ENCODE measurements at regions not wholly inside any gene's neighbourhood (a gene's known extent, or its start where the extent isn't known, plus 50 kb on each side); places are given as distances from the start of the nearest gene placed in this dataset.

GRCh38 chr13:75920536-75920935 is 284.4 kb downstream of the LMO7 start:
- H3K4me1 ChIP-seq (ENCODE audit: control insufficient read depth in 1 of 2, insufficient read depth in 2 of 2, low read length in 2 of 2): no peaks in the 10 kb centered on the region
- H3K4me3 ChIP-seq (ENCODE audit: low read depth, low read length): no peak overlapping the region
- H2BK12ac ChIP-seq (ENCODE audit: low read length): no peak overlapping the region
- H4K12ac ChIP-seq (ENCODE audit: low read depth, low read length): no peak overlapping the region
- H3K79me1 ChIP-seq (ENCODE audit: low read length): no peaks in the 10 kb centered on the region
- H3K18ac ChIP-seq (ENCODE audit: low read length): no peak overlapping the region
- DNase-seq: no peak
- no peak overlapping the region for H3K27ac ChIP-seq (ENCODE audit: low read depth, low read length)
- no peak overlapping the region for H2AFZ ChIP-seq (ENCODE audit: insufficient read depth, low read length, poor library complexity)
- H4K91ac ChIP-seq (ENCODE audit: low read depth, low read length): no peak overlapping the region
- H2BK120ac ChIP-seq (ENCODE audit: insufficient read depth, low read length, poor library complexity): no peak overlapping the region
- H3K9ac ChIP-seq (ENCODE audit: low read length): no peak overlapping the region
- H2AK5ac ChIP-seq (ENCODE audit: low read length): no peak overlapping the region
- no peak overlapping the region for H2BK5ac ChIP-seq (ENCODE audit: low read depth, low read length, poor library complexity)
- no peaks in the 10 kb centered on the region for H3K27me3 ChIP-seq (ENCODE audit: insufficient read depth, low read length)
- H3K79me2 ChIP-seq (ENCODE audit: control insufficient read depth, insufficient read depth, low read length, poor library complexity): no peaks in the 10 kb centered on the region
- H3K4ac ChIP-seq (ENCODE audit: low read depth, low read length): no peak overlapping the region
- H3K23ac ChIP-seq (ENCODE audit: low read length): no peak overlapping the region
- no peaks in the 10 kb centered on the region for H3K9me3 ChIP-seq (ENCODE audit: insufficient read depth, low read depth, low read length)
- no peaks in the 10 kb centered on the region for H3K36me3 ChIP-seq (ENCODE audit: control insufficient read depth in 1 of 2, insufficient read depth in 2 of 2, low read length in 2 of 2)
- WGBS (ENCODE audit: extremely low coverage, insufficient coverage, insufficient read length): no CpG with 5 or more reads among the region's 1 CpG
- no peak overlapping the region for H3K14ac ChIP-seq (ENCODE audit: low read length)
- no peak overlapping the region for H3K4me2 ChIP-seq (ENCODE audit: low read length)
- no peak overlapping the region for H4K8ac ChIP-seq (ENCODE audit: low read depth, low read length)

GRCh38 chr13:75919660-75920199 is 283.6 kb downstream of the LMO7 start:
- no peaks in the 10 kb centered on the region for H3K4me1 ChIP-seq (ENCODE audit: control insufficient read depth in 1 of 2, insufficient read depth in 2 of 2, low read length in 2 of 2)
- no peak overlapping the region for H3K9ac ChIP-seq (ENCODE audit: low read length)
- no peaks in the 10 kb centered on the region for H3K79me2 ChIP-seq (ENCODE audit: control insufficient read depth, insufficient read depth, low read length, poor library complexity)
- H3K27ac ChIP-seq (ENCODE audit: low read depth, low read length): no peak overlapping the region
- H4K8ac ChIP-seq (ENCODE audit: low read depth, low read length): no peak overlapping the region
- H3K18ac ChIP-seq (ENCODE audit: low read length): no peak overlapping the region
- H2BK12ac ChIP-seq (ENCODE audit: low read length): no peak overlapping the region
- no peak overlapping the region for H2AFZ ChIP-seq (ENCODE audit: insufficient read depth, low read length, poor library complexity)
- no peak overlapping the region for H2BK120ac ChIP-seq (ENCODE audit: insufficient read depth, low read length, poor library complexity)
- H4K91ac ChIP-seq (ENCODE audit: low read depth, low read length): no peak overlapping the region
- H3K27me3 ChIP-seq (ENCODE audit: insufficient read depth, low read length): no peaks in the 10 kb centered on the region
- H4K12ac ChIP-seq (ENCODE audit: low read depth, low read length): no peak overlapping the region
- WGBS (ENCODE audit: extremely low coverage, insufficient coverage, insufficient read length): no CpG with 5 or more reads among the region's 2 CpGs
- H3K4me3 ChIP-seq (ENCODE audit: low read depth, low read length): no peak overlapping the region
- no peak overlapping the region for H2AK5ac ChIP-seq (ENCODE audit: low read length)
- H3K4ac ChIP-seq (ENCODE audit: low read depth, low read length): no peak overlapping the region
- H3K23ac ChIP-seq (ENCODE audit: low read length): no peak overlapping the region
- H2BK5ac ChIP-seq (ENCODE audit: low read depth, low read length, poor library complexity): no peak overlapping the region
- H3K36me3 ChIP-seq (ENCODE audit: control insufficient read depth in 1 of 2, insufficient read depth in 2 of 2, low read length in 2 of 2): no peaks in the 10 kb centered on the region
- no peaks in the 10 kb centered on the region for H3K79me1 ChIP-seq (ENCODE audit: low read length)
- no peak overlapping the region for H3K4me2 ChIP-seq (ENCODE audit: low read length)
- no peak for DNase-seq
- no peaks in the 10 kb centered on the region for H3K9me3 ChIP-seq (ENCODE audit: insufficient read depth, low read depth, low read length)
- no peak overlapping the region for H3K14ac ChIP-seq (ENCODE audit: low read length)

- Histone ChIP-seq H2BK5ac (ENCODE audit: low read depth, low read length, poor library complexity) (no peak overlapping the region), H3K36me3 (ENCODE audit: control insufficient read depth in 1 of 2, insufficient read depth in 2 of 2, low read length in 2 of 2) (no peaks in the 10 kb centered on the region), H3K14ac (ENCODE audit: low read length) (no peak overlapping the region), H3K4me1 (ENCODE audit: control insufficient read depth in 1 of 2, insufficient read depth in 2 of 2, low read length in 2 of 2) (peaks cover 0 to 2% of the 10 kb centered on the region in 2 experiments), H2AFZ (ENCODE audit: insufficient read depth, low read length, poor library complexity) (no peak overlapping the region), H3K27ac (ENCODE audit: low read depth, low read length) (no peak overlapping the region), H4K12ac (ENCODE audit: low read depth, low read length) (no peak overlapping the region), H3K79me1 (ENCODE audit: low read length) (peaks cover 3% of the 10 kb centered on the region), H3K9ac (ENCODE audit: low read length) (no peak overlapping the region), H2AK5ac (ENCODE audit: low read length) (no peak overlapping the region), H3K18ac (ENCODE audit: low read length) (no peak overlapping the region), H4K8ac (ENCODE audit: low read depth, low read length) (no peak overlapping the region), H3K9me3 (ENCODE audit: insufficient read depth, low read depth, low read length) (no peaks in the 10 kb centered on the region), H2BK120ac (ENCODE audit: insufficient read depth, low read length, poor library complexity) (no peak overlapping the region), H4K91ac (ENCODE audit: low read depth, low read length) (no peak overlapping the region), H3K4me3 (ENCODE audit: low read depth, low read length) (no peak overlapping the region), H3K4me2 (ENCODE audit: low read length) (no peak overlapping the region), H3K4ac (ENCODE audit: low read depth, low read length) (no peak overlapping the region), H3K23ac (ENCODE audit: low read length) (no peak overlapping the region), H2BK12ac (ENCODE audit: low read length) (no peak overlapping the region), H3K79me2 (ENCODE audit: control insufficient read depth, insufficient read depth, low read length, poor library complexity) (no peaks in the 10 kb centered on the region), H3K27me3 (ENCODE audit: insufficient read depth, low read length) (no peaks in the 10 kb centered on the region)
- DNase-seq: no peak
These were observed 278.9 kb downstream of the LMO7 start for GRCh38 chr13:75915066-75915465.

- Histone ChIP-seq H3K27ac (ENCODE audit: low read depth, low read length) (no peak overlapping the region), H3K23ac (ENCODE audit: low read length) (no peak overlapping the region), H3K36me3 (ENCODE audit: control insufficient read depth in 1 of 2, insufficient read depth in 2 of 2, low read length in 2 of 2) (no peaks in the 10 kb centered on the region), H4K12ac (ENCODE audit: low read depth, low read length) (no peak overlapping the region), H3K4me3 (ENCODE audit: low read depth, low read length) (no peak overlapping the region), H3K18ac (ENCODE audit: low read length) (no peak overlapping the region), H3K9ac (ENCODE audit: low read length) (no peak overlapping the region), H3K27me3 (ENCODE audit: insufficient read depth, low read length) (no peaks in the 10 kb centered on the region), H3K14ac (ENCODE audit: low read length) (no peak overlapping the region), H3K9me3 (ENCODE audit: insufficient read depth, low read depth, low read length) (no peaks in the 10 kb centered on the region), H3K4me1 (ENCODE audit: control insufficient read depth in 1 of 2, insufficient read depth in 2 of 2, low read length in 2 of 2) (peaks cover 0 to 3% of the 10 kb centered on the region in 2 experiments), H2BK12ac (ENCODE audit: low read length) (no peak overlapping the region), H4K91ac (ENCODE audit: low read depth, low read length) (no peak overlapping the region), H2BK5ac (ENCODE audit: low read depth, low read length, poor library complexity) (no peak overlapping the region), H3K4ac (ENCODE audit: low read depth, low read length) (no peak overlapping the region), H4K8ac (ENCODE audit: low read depth, low read length) (no peak overlapping the region), H3K4me2 (ENCODE audit: low read length) (no peak overlapping the region), H2BK120ac (ENCODE audit: insufficient read depth, low read length, poor library complexity) (no peak overlapping the region), H3K79me1 (ENCODE audit: low read length) (peaks cover 3% of the 10 kb centered on the region), H3K79me2 (ENCODE audit: control insufficient read depth, insufficient read depth, low read length, poor library complexity) (no peaks in the 10 kb centered on the region), H2AFZ (ENCODE audit: insufficient read depth, low read length, poor library complexity) (no peak overlapping the region), H2AK5ac (ENCODE audit: low read length) (no peak overlapping the region)
- DNase-seq: peak in 1 of 2 donors; percentile 1
- WGBS (ENCODE audit: extremely low coverage, insufficient coverage, insufficient read length): no CpG with 5 or more reads among the region's 5 CpGs
These were observed 277.8 kb downstream of the LMO7 start for GRCh38 chr13:75913925-75914324.

Measured in trophoblast cell (in vitro differentiated cells and primary cell).